Lower lobe of right lung (tissue), 2 donors: ENCODE measurements at regions not wholly inside any gene's neighbourhood (a gene's known extent, or its start where the extent isn't known, plus 50 kb on each side); places are given as distances from the start of the nearest gene placed in this dataset.

ENCODE experiments used
- ATAC-seq, 2 donors: fragments of 200-7000 bp; cut with Tn5 transposase; one replicate each; pipeline ENCODE4 v1.9.1; 2020 to 2022; ENCODE audit warnings: mild to moderate bottlenecking in 2 of 2, moderate library complexity in 2 of 2
- DNase-seq: peaks from one replicate; pipeline ENCODE4 v3.0.0-alpha.2; 2020
- H3K27ac ChIP-seq: fragments of 200-600 bp; one replicate; pipeline ENCODE4 v1.8.0; 2022
- H3K27me3 ChIP-seq: fragments of 200-600 bp; one replicate; pipeline ENCODE4 v1.8.0; 2022; ENCODE audit warnings: low read depth
- H3K36me3 ChIP-seq: fragments of 200-600 bp; one replicate; pipeline ENCODE4 v1.8.0; 2022; ENCODE audit warnings: mild to moderate bottlenecking
- H3K4me1 ChIP-seq: fragments of 200-600 bp; one replicate; pipeline ENCODE4 v1.8.0; 2022
- H3K4me3 ChIP-seq: fragments of 200-600 bp; one replicate; pipeline ENCODE4 v1.8.0; 2022; ENCODE audit warnings: mild to moderate bottlenecking
- H3K9me3 ChIP-seq: fragments of 200-600 bp; one replicate; pipeline ENCODE4 v1.8.0; 2022
- intact Hi-C: fragments of 100-400 bp; cut with DNase I; formaldehyde crosslinking; loops from one replicate; pipeline ENCODE4 v1.11.0; 2022
- TF ChIP-seq, protein P1 (sequence below): fragments of 200-600 bp; IDR thresholded peaks from one replicate; pipeline ENCODE4 v1.8.0; 2022; ENCODE audit warnings: antibody characterized with exemption, mild to moderate bottlenecking
- donor health status: DM: no; HTN: yes; CAD: no; lungs with severe emphysema.

DNA sequence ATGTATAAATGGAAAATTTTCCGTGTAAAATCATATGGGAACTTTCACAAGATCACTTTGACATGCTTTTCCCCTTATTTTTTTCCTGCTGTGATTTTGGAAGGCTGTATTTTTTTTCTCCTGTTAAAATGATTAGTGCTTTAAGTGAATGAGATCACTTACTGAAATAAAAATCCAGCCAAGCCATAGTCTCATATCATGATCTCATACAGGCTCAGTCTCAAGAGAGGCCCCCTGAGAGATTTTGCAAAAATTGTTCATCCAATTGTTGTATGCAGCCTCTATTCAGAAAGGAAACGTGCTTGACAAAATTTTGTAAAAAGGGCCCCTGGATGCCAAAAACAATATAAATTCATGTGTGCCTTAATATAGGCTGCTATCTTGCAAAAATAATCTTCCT, 528.2 kb downstream of the HDGFL1 start:
- Histone ChIP-seq H3K4me1 (no peaks in the 10 kb centered on the region), H3K27me3 (no peaks in the 10 kb centered on the region), H3K27ac (no peak overlapping the region), H3K36me3 (no peaks in the 10 kb centered on the region), H3K4me3 (no peak overlapping the region), H3K9me3 (no peaks in the 10 kb centered on the region)
- intact Hi-C loops, result no loop called here
- TF ChIP-seq, protein P1, sequence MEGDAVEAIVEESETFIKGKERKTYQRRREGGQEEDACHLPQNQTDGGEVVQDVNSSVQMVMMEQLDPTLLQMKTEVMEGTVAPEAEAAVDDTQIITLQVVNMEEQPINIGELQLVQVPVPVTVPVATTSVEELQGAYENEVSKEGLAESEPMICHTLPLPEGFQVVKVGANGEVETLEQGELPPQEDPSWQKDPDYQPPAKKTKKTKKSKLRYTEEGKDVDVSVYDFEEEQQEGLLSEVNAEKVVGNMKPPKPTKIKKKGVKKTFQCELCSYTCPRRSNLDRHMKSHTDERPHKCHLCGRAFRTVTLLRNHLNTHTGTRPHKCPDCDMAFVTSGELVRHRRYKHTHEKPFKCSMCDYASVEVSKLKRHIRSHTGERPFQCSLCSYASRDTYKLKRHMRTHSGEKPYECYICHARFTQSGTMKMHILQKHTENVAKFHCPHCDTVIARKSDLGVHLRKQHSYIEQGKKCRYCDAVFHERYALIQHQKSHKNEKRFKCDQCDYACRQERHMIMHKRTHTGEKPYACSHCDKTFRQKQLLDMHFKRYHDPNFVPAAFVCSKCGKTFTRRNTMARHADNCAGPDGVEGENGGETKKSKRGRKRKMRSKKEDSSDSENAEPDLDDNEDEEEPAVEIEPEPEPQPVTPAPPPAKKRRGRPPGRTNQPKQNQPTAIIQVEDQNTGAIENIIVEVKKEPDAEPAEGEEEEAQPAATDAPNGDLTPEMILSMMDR, result no peak
- DNase-seq (no peak), ATAC-seq (no peak)

DNA sequence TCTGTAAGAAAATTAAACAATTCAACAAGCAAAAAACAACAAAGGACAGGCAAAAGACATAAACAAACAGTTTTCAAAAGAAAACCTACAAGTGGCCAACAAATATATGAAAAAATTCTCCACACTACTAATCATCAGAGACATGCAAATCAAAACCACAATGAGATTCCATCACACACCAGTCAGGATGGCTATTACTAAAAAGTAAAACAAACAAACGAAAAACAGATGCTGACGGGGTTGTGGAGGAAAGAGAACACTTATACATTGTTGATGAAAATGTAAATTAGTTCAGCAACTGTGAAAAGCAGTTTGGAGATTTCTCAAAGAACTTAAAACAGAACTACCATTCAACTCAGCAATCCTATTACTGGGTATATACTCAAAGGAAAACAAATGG, 537.6 kb downstream of the HDGFL1 start:
- Histone ChIP-seq H3K4me3 (no peak overlapping the region), H3K27ac (no peak overlapping the region), H3K9me3 (no peaks in the 10 kb centered on the region), H3K36me3 (no peaks in the 10 kb centered on the region), H3K4me1 (no peaks in the 10 kb centered on the region), H3K27me3 (no peaks in the 10 kb centered on the region)
- no peak for ATAC-seq
- DNase-seq, result no peak
- intact Hi-C loops, result no loop called here
- TF ChIP-seq, protein P1, result no peak

DNA sequence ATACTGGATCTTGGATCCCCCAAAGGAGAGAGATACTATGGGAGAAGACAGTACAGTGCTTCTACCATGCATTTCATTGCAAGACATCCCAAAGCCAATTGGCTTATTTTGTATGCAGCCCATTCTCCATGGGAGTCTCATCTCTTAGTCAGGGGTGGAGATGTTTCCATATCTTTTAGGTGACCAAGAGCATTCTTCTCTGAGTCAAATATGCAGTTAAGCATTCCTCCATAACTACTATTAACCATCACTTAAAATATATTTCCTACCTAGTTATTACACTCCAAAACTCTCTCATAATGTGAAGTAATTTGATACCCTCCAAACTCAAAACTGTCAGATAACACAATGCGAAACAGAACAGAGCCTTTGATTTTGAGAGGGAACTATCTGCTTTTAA, 542.6 kb downstream of the HDGFL1 start:
- H3K27ac ChIP-seq, result no peak overlapping the region
- no peaks in the 10 kb centered on the region for H3K27me3 ChIP-seq
- no peaks in the 10 kb centered on the region for H3K4me1 ChIP-seq
- no peak for ATAC-seq
- TF ChIP-seq, protein P1, result no peak
- intact Hi-C loops, result no loop called here
- H3K4me3 ChIP-seq, result no peak overlapping the region
- DNase-seq, result no peak
- H3K9me3 ChIP-seq, result peaks cover 16% of the 10 kb centered on the region
- H3K36me3 ChIP-seq, result no peaks in the 10 kb centered on the region

DNA sequence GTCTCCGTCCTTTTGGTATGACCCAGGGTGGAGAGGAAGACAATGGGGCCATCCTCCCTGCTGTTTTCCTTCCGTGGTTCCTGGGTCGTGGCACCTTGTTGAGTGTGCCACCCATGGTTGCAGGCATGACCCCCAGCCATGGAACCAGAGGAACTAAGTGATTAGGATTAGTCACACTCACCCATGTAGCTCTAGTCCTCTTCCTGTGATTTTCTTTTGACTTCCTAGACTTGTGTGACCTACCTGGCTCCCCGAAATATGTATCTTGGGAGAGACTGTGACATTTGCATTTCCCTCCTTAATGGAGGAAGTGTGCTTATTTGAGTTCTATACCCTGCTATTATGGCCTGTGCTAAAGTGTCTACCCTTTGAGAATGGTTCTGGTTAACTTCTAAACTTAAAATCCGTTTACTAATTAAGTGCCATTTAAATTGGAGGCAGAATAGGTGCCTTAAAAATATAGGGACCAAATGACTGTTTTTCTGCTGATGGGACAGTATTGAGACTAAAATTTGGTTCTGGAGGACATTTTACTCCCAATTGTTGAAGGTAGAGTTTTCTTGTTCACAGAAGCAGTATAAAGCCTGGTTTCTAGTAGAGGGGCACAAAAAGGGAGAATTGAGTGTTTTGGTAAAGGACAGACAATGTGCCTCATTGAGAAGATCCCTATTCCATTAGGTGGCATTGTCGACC, 545.6 kb downstream of the HDGFL1 start:
- Histone ChIP-seq H3K27ac (no peak overlapping the region), H3K36me3 (no peaks in the 10 kb centered on the region), H3K27me3 (no peaks in the 10 kb centered on the region), H3K4me1 (no peaks in the 10 kb centered on the region), H3K4me3 (no peak overlapping the region), H3K9me3 (peaks cover 16% of the 10 kb centered on the region)
- DNase-seq (no peak), ATAC-seq (no peak)
- intact Hi-C loops, result no loop called here
- TF ChIP-seq, protein P1, result no peak

DNA sequence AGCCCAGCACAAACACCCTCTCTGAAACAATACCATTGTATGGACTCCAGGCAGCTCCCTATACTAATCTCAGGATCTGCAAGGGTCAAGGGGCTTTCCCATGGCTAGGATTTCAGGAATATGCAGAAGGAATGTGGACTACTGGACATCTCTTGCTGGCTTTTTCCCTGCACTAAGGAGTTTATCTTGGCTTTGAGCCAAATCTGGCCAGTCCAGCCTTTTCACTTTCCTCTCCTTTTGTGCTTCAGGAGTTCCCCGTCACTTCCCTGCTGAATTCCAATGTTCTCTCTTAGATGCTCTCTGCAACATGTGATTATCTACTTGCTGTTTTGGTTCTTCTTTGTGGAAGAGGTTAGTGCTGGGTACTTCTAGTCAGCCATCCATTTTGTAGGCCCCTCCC, 568.2 kb downstream of the HDGFL1 start:
- intact Hi-C loops, result no loop called here
- DNase-seq, result no peak
- no peak overlapping the region for H3K27ac ChIP-seq

More for the DNA sequence above, 568.2 kb downstream of the HDGFL1 start:
- H3K9me3 ChIP-seq, result no peaks in the 10 kb centered on the region
- H3K4me3 ChIP-seq, result no peak overlapping the region
- no peak for ATAC-seq
- H3K36me3 ChIP-seq, result no peaks in the 10 kb centered on the region
- H3K27me3 ChIP-seq, result no peaks in the 10 kb centered on the region
- TF ChIP-seq, protein P1, result no peak
- H3K4me1 ChIP-seq, result no peaks in the 10 kb centered on the region
